GM23338 (cell line): ENCODE measurements at regions not wholly inside any gene's neighbourhood (a gene's known extent, or its start where the extent isn't known, plus 50 kb on each side); places are given as distances from the start of the nearest gene placed in this dataset.

Experiments
- ATAC-seq: fragments of 200-7000 bp; cut with Tn5 transposase; 3 replicates; pipeline ENCODE4 v1.9.1; 2020
- DNase-seq: peaks from one replicate; pipeline ENCODE4 v3.0.0-alpha.2; 2015; ENCODE audit warnings: low spot score
- H2AFZ ChIP-seq: fragments of 200-600 bp; sonication (generic); 2 replicates; pipeline ENCODE4 v1.8.0; 2016; ENCODE audit warnings: antibody characterized with exemption, mild to moderate bottlenecking, moderate library complexity
- H3F3A ChIP-seq: fragments of 200-600 bp; sonication (generic); replicated peaks from 2 replicates; pipeline ENCODE4 v1.8.0; 2017; ENCODE audit warnings: antibody characterized with exemption, mixed run types, low read depth
- H3K27ac ChIP-seq: fragments of 200-600 bp; sonication (generic); 2 replicates; pipeline ENCODE4 v1.6.1; 2016; ENCODE audit warnings: low read depth
- H3K27me3 ChIP-seq: fragments of 200-600 bp; sonication (generic); 2 replicates; pipeline ENCODE4 v1.8.0; 2016; ENCODE audit warnings: mild to moderate bottlenecking, mixed run types, moderate library complexity; ENCODE audit not compliant: insufficient read depth
- H3K36me3 ChIP-seq: fragments of 200-600 bp; sonication (generic); 2 replicates; pipeline ENCODE4 v1.8.0; 2016; ENCODE audit warnings: mild to moderate bottlenecking; ENCODE audit not compliant: insufficient read depth
- H3K4me1 ChIP-seq: fragments of 200-600 bp; sonication (generic); 2 replicates; pipeline ENCODE4 v1.8.0; 2016; ENCODE audit warnings: mild to moderate bottlenecking, moderate library complexity; ENCODE audit not compliant: insufficient read depth
- H3K4me2 ChIP-seq: fragments of 200-600 bp; sonication (generic); 2 replicates; pipeline ENCODE4 v1.7.1; 2017; ENCODE audit warnings: mixed run types
- H3K4me3 ChIP-seq: fragments of 200-600 bp; sonication (generic); 2 replicates; pipeline ENCODE4 v1.6.1; 2016; ENCODE audit warnings: mixed run types
- H3K79me2 ChIP-seq: fragments of 200-600 bp; sonication (generic); replicated peaks from 2 replicates; pipeline ENCODE4 v1.8.0; 2017; ENCODE audit warnings: mild to moderate bottlenecking; ENCODE audit not compliant: insufficient read depth
- H3K9me2 ChIP-seq: fragments of 200-600 bp; sonication (generic); 2 replicates; pipeline ENCODE4 v1.8.0; 2017; ENCODE audit not compliant: insufficient read depth
- H4K20me1 ChIP-seq: fragments of 200-600 bp; sonication (generic); replicated peaks from 2 replicates; pipeline ENCODE4 v1.8.0; 2017; ENCODE audit warnings: mild to moderate bottlenecking; ENCODE audit not compliant: insufficient read depth
- H3K27ac Mint-ChIP-seq: 2 replicates; pipeline ENCODE4 v1.8.0; 2020; ENCODE audit warnings: inconsistent platforms, mild to moderate bottlenecking, moderate library complexity, mixed read lengths
- H3K27me3 Mint-ChIP-seq: 3 replicates; pipeline ENCODE4 v1.8.0; 2022; ENCODE audit warnings: low read depth, mild to moderate bottlenecking, moderate library complexity, mixed read lengths, inconsistent platforms; ENCODE audit not compliant: insufficient read depth, poor library complexity
- H3K36me3 Mint-ChIP-seq: 3 replicates; pipeline ENCODE4 v1.8.0; 2021; ENCODE audit warnings: low read depth, mild to moderate bottlenecking, inconsistent platforms, moderate library complexity, mixed read lengths
- H3K4me1 Mint-ChIP-seq: 3 replicates; pipeline ENCODE4 v1.8.0; 2020; ENCODE audit warnings: mild to moderate bottlenecking, inconsistent platforms, mixed read lengths
- H3K4me3 Mint-ChIP-seq: 3 replicates; pipeline ENCODE4 v1.8.0; 2021; ENCODE audit warnings: moderate library complexity, mild to moderate bottlenecking, inconsistent platforms, mixed read lengths
- H3K9me3 Mint-ChIP-seq: 3 replicates; pipeline ENCODE4 v1.8.0; 2020; ENCODE audit warnings: moderate library complexity, mild to moderate bottlenecking, inconsistent platforms, mixed read lengths
- CREB1 ChIP-seq: fragments of 250-450 bp; sonication (Bioruptor Pico); IDR thresholded peaks from 2 replicates; pipeline ENCODE4 v1.5.0; 2020; ENCODE audit warnings: low read depth, mild to moderate bottlenecking, moderate library complexity
- CTCF ChIP-seq, 2 experiments: fragments of 200-600 bp in 1 of 2; sonication (generic) in 1 of 2; conservative IDR thresholded peaks; 2 replicates each; pipeline versions ENCODE4 v1.5.1 to v1.6.1; 2016 to 2017; ENCODE audit warnings: antibody characterized with exemption in 2 of 2, low read depth in 2 of 2, mild to moderate bottlenecking in 2 of 2, moderate library complexity in 1 of 2
- ETS1 ChIP-seq: IDR thresholded peaks from 2 replicates; pipeline ENCODE4 v1.6.1; 2016; ENCODE audit warnings: antibody characterized with exemption
- EZH2 ChIP-seq: fragments of 200-600 bp; sonication (generic); IDR thresholded peaks from one replicate; pipeline ENCODE4 v1.8.0; 2017; ENCODE audit warnings: antibody characterized with exemption, mild to moderate bottlenecking, low read depth; ENCODE audit not compliant: unreplicated experiment
- EZH2phosphoT487 ChIP-seq: fragments of 200-600 bp; sonication (generic); IDR thresholded peaks from one replicate; pipeline ENCODE4 v1.8.1; 2018; ENCODE audit warnings: antibody characterized with exemption; ENCODE audit not compliant: unreplicated experiment
- JUNB ChIP-seq: IDR thresholded peaks from one replicate; pipeline ENCODE4 v1.6.1; 2016; ENCODE audit warnings: antibody characterized with exemption; ENCODE audit not compliant: unreplicated experiment
- NANOG ChIP-seq: IDR thresholded peaks from 2 replicates; pipeline ENCODE4 v1.6.1; 2016; ENCODE audit warnings: antibody characterized with exemption, borderline replicate concordance
- POLR2AphosphoS5 ChIP-seq: IDR thresholded peaks from 2 replicates; pipeline ENCODE4 v1.6.1; 2016; ENCODE audit warnings: antibody characterized with exemption, low read depth
- REST ChIP-seq: IDR thresholded peaks from one replicate; pipeline ENCODE4 v1.6.1; 2018; ENCODE audit warnings: antibody characterized with exemption; ENCODE audit not compliant: unreplicated experiment
- STAT1 ChIP-seq: IDR thresholded peaks from one replicate; pipeline ENCODE4 v1.6.1; 2016; ENCODE audit warnings: antibody characterized with exemption; ENCODE audit not compliant: unreplicated experiment
- ZNF114 ChIP-seq: fragments of 250-450 bp; sonication (Bioruptor Pico); IDR thresholded peaks from 2 replicates; pipeline ENCODE4 v1.5.0; 2020; ENCODE audit warnings: mild to moderate bottlenecking, moderate library complexity
- ZNF331 ChIP-seq: fragments of 250-450 bp; sonication (Bioruptor Pico); IDR thresholded peaks from 2 replicates; pipeline ENCODE4 v1.5.0; 2020; ENCODE audit warnings: low read depth, mild to moderate bottlenecking, moderate library complexity
- ZNF462 ChIP-seq: fragments of 250-450 bp; sonication (Bioruptor Pico); IDR thresholded peaks from 2 replicates; pipeline ENCODE4 v1.5.0; 2020; ENCODE audit warnings: mild to moderate bottlenecking, moderate library complexity

GRCh38 chr10:53716156-53716555, 943.6 kb upstream of the MBL2 start:
- Mint-ChIP-seq H3K9me3 (no peaks in the 10 kb centered on the region), H3K4me3 (no peak overlapping the region), H3K36me3 (no peaks in the 10 kb centered on the region), H3K27ac (no peak overlapping the region), H3K4me1 (peaks cover 3% of the 10 kb centered on the region; the same call in 1 of the 3 replicates), H3K27me3 (no peaks in the 10 kb centered on the region)
- Histone ChIP-seq H3K4me1 (no peaks in the 10 kb centered on the region), H4K20me1 (no peaks in the 10 kb centered on the region), H3K27ac (no peak overlapping the region), H3K27me3 (no peaks in the 10 kb centered on the region), H2AFZ (no peak overlapping the region), H3K36me3 (no peaks in the 10 kb centered on the region), H3K4me2 (no peak overlapping the region), H3K79me2 (no peaks in the 10 kb centered on the region), H3K4me3 (no peak overlapping the region), H3K9me2 (no peaks in the 10 kb centered on the region), H3F3A (no peaks in the 10 kb centered on the region)
- ATAC-seq: no peak
- TF ChIP-seq EZH2phosphoT487: no peak
- TF ChIP-seq NANOG: no peak
- no peak for TF ChIP-seq ZNF331 (CRISPR knock-in tag)
- TF ChIP-seq ZNF462: no peak
- no peak for TF ChIP-seq ZNF114 (CRISPR knock-in tag)
- TF ChIP-seq STAT1: no peak
- no peak for TF ChIP-seq ETS1
- TF ChIP-seq JUNB: no peak
- no peak for TF ChIP-seq EZH2
- TF ChIP-seq CREB1 (CRISPR knock-in tag): no peak
- no peak for TF ChIP-seq REST
- TF ChIP-seq POLR2AphosphoS5: no peak
- no peak for TF ChIP-seq CTCF (conservative IDR thresholded peaks at IDR 0.05; ENCODE audit: low read depth in 2 of 2)
- DNase-seq: no peak
